Pancreas (tissue), 10 donors: ENCODE measurements at regions not wholly inside any gene's neighbourhood (a gene's known extent, or its start where the extent isn't known, plus 50 kb on each side); places are given as distances from the start of the nearest gene placed in this dataset.

Experiments used
- ATAC-seq, 4 donors: fragments of 200-7000 bp; cut with Tn5 transposase; one replicate each; pipeline versions ENCODE4 v1.8.0 to v1.9.1; 2020; ENCODE audit warnings: mild to moderate bottlenecking in 4 of 4, moderate library complexity in 4 of 4
- DNase-seq, 6 donors: peaks; one replicate each; pipeline ENCODE4 v3.0.0-alpha.2; 2020
- FAIRE-seq: peaks from 2 replicates; lab custom pipeline; 2012; peaks lifted over from hg19 to GRCh38; lab: Jason Lieb, UNC
- H3K27ac ChIP-seq, 4 donors: fragments of 200-600 bp; sonication (generic); 1 replicate in 3 of 4; 2 replicates in 1 of 4; pipeline versions ENCODE4 v1.5.0 to v1.8.0; 2020
- H3K27me3 ChIP-seq, 4 donors: fragments of 200-600 bp; one replicate each; pipeline ENCODE4 v1.8.0; 2021
- H3K36me3 ChIP-seq, 3 donors: fragments of 200-600 bp; sonication (generic) in 1 of 3; one replicate each; pipeline versions ENCODE4 v1.5.0 to v1.8.0; 2020 to 2021
- H3K4me1 ChIP-seq, 3 donors: fragments of 200-600 bp; one replicate each; pipeline ENCODE4 v1.8.0; 2021
- H3K4me3 ChIP-seq, 4 donors: fragments of 200-600 bp; sonication (generic) in 2 of 4; one replicate each; pipeline versions ENCODE4 v1.5.0 to v1.8.0; 2020 to 2021
- H3K9me3 ChIP-seq, 4 donors: fragments of 200-600 bp; one replicate each; pipeline ENCODE4 v1.8.0; 2021
- CTCF ChIP-seq, 4 donors: fragments of 200-600 bp; sonication (generic) in 3 of 4; IDR thresholded peaks; one replicate each; pipeline versions ENCODE4 v1.5.0 to v1.8.0; 2021; ENCODE audit warnings: antibody characterized with exemption in 4 of 4
- WGBS, 2 donors: extraction: QIAGEN DNeasy Blood & Tissue Kit; methylation state at CpG; one replicate each; pipeline ENCODE4 v1.1.7; 2013; 5-methylcytosine and 5-hydroxymethylcytosine counted together
- intact Hi-C, 3 donors: fragments of 100-400 bp; cut with DNase I; formaldehyde crosslinking; loops; one replicate each; pipeline versions ENCODE4 v1.11.1 to v1.14.2; 2022
- donor health status: healthy with polysubstance abuse.
- donor health status: DM: no; HTN: no; CAD: no; lungs with moderate emphysema.
- donor health status: DM: no; HTN: no; CAD: no.
- donor health status: control.
- donor health status: control.
- donor health status: Bipolar disorder and iron deficiency.
- donor health status: DM: yes; HTN: yes; CAD: no.
- donor health status: DM: no; HTN: no; CAD: no.
- donor health status: DM: no; HTN: no; CAD: no.
- donor health status: DM: yes; HTN: yes; CAD: no.

- DNase-seq (no peak), FAIRE-seq (no peak), ATAC-seq (peak in 1 of 4 donors; percentile 34)
- no peak overlapping the region for H3K27ac ChIP-seq
- no peaks in the 10 kb centered on the region for H3K4me1 ChIP-seq
- H3K36me3 ChIP-seq: no peaks in the 10 kb centered on the region
- no peak for TF ChIP-seq CTCF (IDR thresholded peaks at IDR 0.05)
- no peaks in the 10 kb centered on the region for H3K9me3 ChIP-seq
- 78% methylated on average over 2 of the region's 2 CpGs for WGBS, 2 donors
- H3K4me3 ChIP-seq: no peak overlapping the region
- no peaks in the 10 kb centered on the region for H3K27me3 ChIP-seq
- intact Hi-C loops: no loop called here
Observed at GRCh38 chr5:117863586-117864296, 1124.6 kb downstream of the DTWD2 start.

GRCh38 chr5:117860550-117860949, 1127.8 kb downstream of the DTWD2 start:
- ATAC-seq (no peak), DNase-seq (no peak), FAIRE-seq (no peak)
- Histone ChIP-seq H3K27me3 (no peaks in the 10 kb centered on the region), H3K4me1 (no peaks in the 10 kb centered on the region), H3K9me3 (no peaks in the 10 kb centered on the region), H3K36me3 (no peaks in the 10 kb centered on the region), H3K4me3 (no peak overlapping the region), H3K27ac (no peak overlapping the region)
- intact Hi-C loops: no loop called here
- no peak for TF ChIP-seq CTCF (IDR thresholded peaks at IDR 0.05)
- 74 to 85% methylated on average over 1 of the region's 1 CpG for WGBS, 2 donors

- no peaks in the 10 kb centered on the region for H3K27me3 ChIP-seq
- no peak for FAIRE-seq
Observed at GRCh38 chr5:117859176-117859575, 1129.2 kb downstream of the DTWD2 start.

GRCh38 chr5:117856713-117857112, 1131.6 kb downstream of the DTWD2 start:
- TF ChIP-seq CTCF (IDR thresholded peaks at IDR 0.05): no peak
- intact Hi-C loops: no loop called here
- Histone ChIP-seq H3K4me3 (no peak overlapping the region), H3K36me3 (no peaks in the 10 kb centered on the region), H3K9me3 (no peaks in the 10 kb centered on the region), H3K4me1 (no peaks in the 10 kb centered on the region), H3K27me3 (no peaks in the 10 kb centered on the region), H3K27ac (no peak overlapping the region)
- WGBS, 2 donors: 68 to 91% methylated on average over 4 of the region's 4 CpGs
- no peak for FAIRE-seq
- ATAC-seq: no peak
- DNase-seq: no peak

More at GRCh38 chr5:117859176-117859575, 1129.2 kb downstream of the DTWD2 start:
- ATAC-seq (no peak), DNase-seq (no peak)
- H3K36me3 ChIP-seq: no peaks in the 10 kb centered on the region
- no peak for TF ChIP-seq CTCF (IDR thresholded peaks at IDR 0.05)
- H3K4me3 ChIP-seq: no peak overlapping the region
- H3K27ac ChIP-seq: no peak overlapping the region
- H3K4me1 ChIP-seq: no peaks in the 10 kb centered on the region
- no peaks in the 10 kb centered on the region for H3K9me3 ChIP-seq
- WGBS, 2 donors: 22 to 28% methylated on average over 1 of the region's 1 CpG
- intact Hi-C loops: no loop called here

GRCh38 chr5:117837786-117838185, 1150.6 kb downstream of the DTWD2 start:
- FAIRE-seq (no peak), DNase-seq (no peak), ATAC-seq (no peak)
- 70 to 88% methylated on average over 4 of the region's 4 CpGs for whole genome bisulfite sequencing, 2 donors
- no peak overlapping the region for H3K4me3 ChIP-seq
- intact Hi-C loops: no loop called here
- H3K27me3 ChIP-seq: no peaks in the 10 kb centered on the region
- H3K4me1 ChIP-seq: no peaks in the 10 kb centered on the region
- H3K36me3 ChIP-seq: no peaks in the 10 kb centered on the region
- H3K27ac ChIP-seq: no peak overlapping the region
- no peaks in the 10 kb centered on the region for H3K9me3 ChIP-seq
- TF ChIP-seq CTCF (IDR thresholded peaks at IDR 0.05): no peak
